HG03135 (cell line): ENCODE measurements at regions not wholly inside any gene's neighbourhood (a gene's known extent, or its start where the extent isn't known, plus 50 kb on each side); places are given as distances from the start of the nearest gene placed in this dataset.
"Not testable (repeated sequence)": the region's sequence is repeated elsewhere in the genome, so short reads cannot be mapped to it uniquely, and the experiment has no call there.

Experiments used
- ATAC-seq: cut with Tn5 transposase; IDR thresholded peaks from one replicate; pipeline ENCODE4 v1.9.1; 2021; ENCODE audit warnings: mild to moderate bottlenecking, moderate library complexity; ENCODE audit not compliant: unreplicated experiment

DNA sequence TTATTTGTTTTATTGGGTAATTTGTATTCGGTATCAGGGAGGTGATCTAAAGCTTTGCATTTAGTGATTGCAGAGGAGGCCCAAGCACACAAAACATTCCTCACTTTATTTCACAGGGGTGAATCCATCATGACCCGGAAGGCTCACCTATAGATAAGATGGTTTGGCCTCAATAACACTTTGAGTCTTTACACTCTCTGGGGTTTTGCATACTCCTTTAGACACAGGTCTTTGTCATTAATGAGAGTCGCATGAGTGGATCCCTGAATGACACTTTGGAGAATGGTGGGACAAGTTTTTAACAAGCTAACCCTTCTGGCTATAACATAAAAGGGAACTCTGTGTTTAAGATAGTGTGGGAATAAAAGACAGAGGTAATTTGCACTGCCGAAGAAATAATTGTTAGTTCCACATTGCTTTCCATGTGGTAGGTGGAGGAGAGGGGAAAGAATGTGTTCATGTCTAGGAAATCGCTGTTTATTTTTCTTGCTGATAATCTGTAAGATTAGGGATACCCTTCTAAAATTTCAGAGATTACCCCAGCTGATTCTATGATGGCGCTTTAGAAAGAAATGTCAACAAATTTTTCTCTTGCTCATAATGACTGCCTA lies 455.8 kb downstream of the TFEC start:
- ATAC-seq, result no peak

GRCh38 chr7:115572111-115572510 lies 458.5 kb downstream of the TFEC start:
- ATAC-seq, result no peak

DNA sequence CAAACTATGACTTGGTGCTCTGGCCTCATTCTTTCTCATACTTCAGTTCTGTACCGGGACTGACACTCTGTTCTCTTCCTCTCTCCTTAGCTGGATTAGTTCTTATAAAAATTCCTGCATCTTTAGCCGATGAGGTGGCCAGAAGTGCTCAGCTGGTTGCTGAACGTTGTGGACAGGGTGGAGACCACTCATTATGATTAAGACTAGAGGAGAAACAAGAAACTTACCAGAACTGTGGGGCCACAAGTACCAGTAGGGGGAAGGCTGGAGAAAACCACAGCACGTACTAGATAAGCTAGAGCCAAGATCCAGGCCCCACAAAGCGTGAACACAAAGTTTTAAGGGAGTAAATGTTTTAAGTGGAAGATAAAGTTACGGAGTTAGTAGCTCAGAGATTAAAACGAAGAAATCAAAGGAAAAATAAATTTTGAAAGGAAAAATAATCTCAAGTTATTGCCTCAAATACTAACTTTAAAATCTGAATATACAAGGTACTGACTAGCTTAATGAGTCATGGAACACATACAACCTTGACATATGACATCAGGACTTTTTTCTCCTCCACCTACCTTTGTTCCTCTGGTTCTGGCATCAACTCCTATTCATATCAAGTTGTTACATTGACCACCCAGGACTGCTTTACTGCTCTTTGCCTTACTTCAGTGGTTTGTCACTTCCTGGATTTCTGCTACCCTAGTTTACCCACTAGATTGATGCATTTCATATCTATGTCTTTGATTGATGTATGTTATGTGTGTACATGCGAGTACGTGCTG lies 469.0 kb downstream of the TFEC start:
- no peak for ATAC-seq

DNA sequence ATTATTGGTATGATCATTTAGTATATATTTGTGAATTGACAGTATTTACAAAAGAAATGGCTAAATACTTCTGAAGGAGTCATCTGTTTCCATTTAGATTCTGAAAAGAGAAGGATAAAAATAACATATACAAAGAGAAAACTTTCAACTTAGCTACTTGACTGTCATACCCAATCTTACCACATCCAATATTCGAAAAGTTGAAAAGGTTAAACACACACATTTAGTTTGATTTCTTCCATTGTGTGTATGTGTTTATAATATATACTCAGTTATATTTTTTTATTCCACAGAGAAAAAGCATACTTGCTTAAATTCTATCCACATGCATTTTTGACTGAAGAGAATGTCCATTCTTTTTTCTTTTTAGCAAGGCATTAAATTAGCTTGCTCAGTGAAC lies 470.7 kb downstream of the TFEC start:
- ATAC-seq, result no peak

DNA sequence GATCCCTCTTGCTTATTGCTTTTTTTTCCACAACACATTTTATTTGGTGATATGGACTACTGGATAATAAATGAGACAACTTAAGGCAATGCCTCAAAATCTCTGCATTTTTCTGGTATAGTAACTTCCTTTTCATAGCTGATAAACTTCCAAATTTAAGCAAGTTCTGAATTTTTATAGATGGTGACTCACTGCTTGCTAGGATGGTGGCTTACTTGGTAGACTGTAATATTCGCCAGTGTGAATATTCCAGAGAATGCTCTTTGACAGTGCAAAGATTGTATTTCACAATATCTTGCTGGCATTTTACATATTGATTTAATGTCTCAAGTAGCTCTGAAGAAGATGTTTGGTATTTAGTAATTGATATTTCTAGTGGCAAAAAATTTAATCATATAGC lies 472.4 kb downstream of the TFEC start:
- no peak for ATAC-seq

DNA sequence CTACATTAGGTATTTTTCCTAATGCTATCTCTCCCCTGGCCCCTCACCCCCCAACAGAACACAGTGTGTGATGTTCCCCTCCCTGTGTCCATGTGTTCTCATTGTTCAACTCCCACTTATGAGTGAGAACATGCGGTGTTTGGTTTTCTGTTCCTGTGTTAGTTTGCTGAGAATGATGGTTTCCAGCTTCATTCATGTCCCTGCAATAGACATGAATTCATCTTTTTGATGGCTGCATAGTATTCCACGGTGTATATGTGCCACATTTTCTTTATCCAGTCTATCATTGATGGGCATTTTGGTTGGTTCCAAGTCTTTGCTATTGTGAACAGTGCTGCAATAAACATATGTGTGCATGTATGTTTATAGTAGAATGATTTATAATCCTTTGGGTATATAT lies 473.3 kb downstream of the TFEC start:
- ATAC-seq, result not testable (repeated sequence)

GRCh38 chr7:115552766-115553165 lies 477.8 kb downstream of the TFEC start:
- no peak for ATAC-seq

DNA sequence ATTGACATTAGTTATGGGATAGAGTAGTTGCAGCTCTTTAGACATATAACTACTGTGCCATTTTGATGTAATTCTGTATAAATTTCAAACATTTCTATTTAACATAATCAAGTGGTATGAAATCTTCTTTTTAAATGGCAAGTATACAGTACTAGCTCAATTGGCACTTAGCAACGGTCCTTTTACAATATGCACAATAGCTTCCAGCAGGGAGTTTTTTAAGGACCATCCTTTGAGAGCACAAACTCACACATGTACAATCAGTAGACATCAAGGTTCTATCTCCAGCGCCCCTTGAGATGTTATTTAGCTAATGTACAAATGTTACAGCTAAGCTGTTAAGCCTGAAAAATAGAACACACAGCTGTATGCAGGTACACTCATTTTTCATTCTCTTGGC lies 480.7 kb downstream of the TFEC start:
- no peak for ATAC-seq

DNA sequence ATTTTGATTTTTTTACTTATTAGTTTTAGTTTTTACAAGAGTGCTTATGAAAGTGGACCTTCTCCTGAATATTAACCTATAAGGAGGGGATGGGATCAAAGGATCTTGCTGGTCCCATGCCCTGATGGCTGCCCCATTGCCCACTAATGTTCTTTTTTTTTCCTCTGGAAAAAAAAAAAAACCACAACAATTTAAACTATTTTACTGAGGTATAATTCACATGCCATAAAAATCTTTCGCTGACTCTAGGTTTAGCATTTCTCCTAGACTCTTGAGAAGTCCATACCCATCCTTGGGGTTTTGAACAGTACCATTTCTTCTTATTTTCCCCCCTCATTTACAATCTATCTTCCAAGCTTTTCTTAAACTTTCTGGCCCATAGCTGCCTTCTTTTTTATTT lies 481.8 kb downstream of the TFEC start:
- no peak for ATAC-seq

DNA sequence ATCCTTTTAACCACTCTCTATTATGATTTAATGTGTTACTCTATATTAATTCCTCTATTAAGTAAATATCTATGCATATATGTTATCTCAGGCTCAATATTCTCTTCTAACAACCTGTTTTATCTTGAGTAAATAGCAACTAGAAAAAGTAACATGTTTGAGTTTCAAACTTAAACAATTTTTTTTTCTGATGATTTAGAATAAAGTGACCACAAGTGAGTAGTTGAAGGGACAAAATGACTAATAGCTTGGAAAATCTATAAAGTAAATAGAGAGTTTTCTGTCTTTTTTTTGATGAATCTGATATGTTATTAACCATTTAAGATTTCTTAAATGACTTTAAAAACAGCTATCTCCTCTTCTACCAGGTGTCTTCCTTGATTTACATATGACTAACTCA lies 483.8 kb downstream of the TFEC start:
- no peak for ATAC-seq

GRCh38 chr7:115533785-115534184 lies 496.8 kb downstream of the TFEC start:
- ATAC-seq, result no peak

GRCh38 chr7:115526278-115526677 lies 504.3 kb downstream of the TFEC start:
- no peak for ATAC-seq

- ATAC-seq, result no peak
Measured at GRCh38 chr7:115522174-115522573, 508.4 kb downstream of the TFEC start.

- no peak for ATAC-seq
Measured at GRCh38 chr7:115516341-115516740, 514.2 kb downstream of the TFEC start.

- no peak for ATAC-seq
Measured at GRCh38 chr7:115511330-115511729, 519.2 kb downstream of the TFEC start.

- ATAC-seq, result no peak
Measured at GRCh38 chr7:115505136-115505535, 525.4 kb downstream of the TFEC start.

- no peak for ATAC-seq
Measured at GRCh38 chr7:115499956-115500355, 530.6 kb downstream of the TFEC start.

- ATAC-seq, result no peak
Measured at GRCh38 chr7:115496006-115496405, 534.6 kb downstream of the TFEC start.

DNA sequence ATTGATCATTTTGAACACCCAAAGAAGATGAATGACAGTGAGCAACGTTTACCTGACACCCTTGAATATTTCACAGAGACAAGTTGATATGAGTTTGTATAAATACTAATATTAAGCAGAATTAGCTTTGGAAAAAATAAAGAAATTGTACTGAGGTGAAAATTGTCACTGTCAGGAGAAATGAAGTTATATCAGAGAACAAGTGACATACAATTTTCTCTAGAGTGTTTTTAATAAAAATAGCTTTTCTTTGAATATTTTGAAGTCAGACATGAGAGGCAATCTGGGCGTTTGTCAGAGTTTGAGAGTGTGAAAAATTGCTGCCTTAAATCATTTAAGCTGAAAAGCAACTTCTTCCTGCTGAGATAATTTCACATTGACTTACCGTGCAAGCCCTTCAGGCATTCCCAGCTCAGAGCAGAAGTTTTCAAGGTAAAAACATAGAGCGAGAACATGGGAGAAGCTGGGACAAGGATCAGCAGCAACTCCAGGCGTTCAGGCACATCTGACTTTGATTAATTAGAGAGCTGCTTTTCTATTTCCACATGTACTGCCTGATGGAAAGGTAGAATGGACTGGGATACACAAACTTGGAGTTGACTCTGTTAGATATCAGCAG lies 535.9 kb downstream of the TFEC start:
- no peak for ATAC-seq

GRCh38 chr7:115493381-115493780 lies 537.2 kb downstream of the TFEC start:
- ATAC-seq, result no peak

DNA sequence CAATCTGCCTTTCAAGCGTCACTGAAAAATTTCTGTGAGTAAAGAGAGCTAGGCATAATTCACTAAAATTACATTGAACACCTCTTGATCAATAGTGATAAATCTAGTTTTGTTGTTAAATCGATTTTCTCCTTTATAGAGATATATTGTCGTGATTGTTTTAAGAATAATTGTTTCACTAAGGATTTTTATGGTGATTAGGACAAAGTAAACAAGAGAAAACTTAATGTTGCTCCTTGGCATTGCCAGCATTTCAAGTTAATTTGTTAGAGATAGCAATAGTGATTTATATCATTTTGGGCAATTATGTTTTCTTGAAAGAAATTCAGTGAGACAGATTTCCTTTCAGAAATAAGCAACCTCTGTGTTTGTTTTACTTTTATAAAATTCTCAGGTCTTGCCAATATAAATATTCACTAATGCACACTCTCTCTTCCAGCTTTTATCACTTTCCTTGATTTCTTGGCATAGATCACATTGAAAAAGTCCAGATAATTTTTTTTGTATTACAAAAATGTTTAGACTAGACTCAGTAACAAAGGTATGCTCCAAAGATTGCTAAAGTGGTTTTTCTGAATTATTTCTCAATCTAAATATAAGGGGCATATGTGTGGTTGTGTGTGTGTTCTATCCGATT lies 538.7 kb downstream of the TFEC start:
- ATAC-seq, result no peak

GRCh38 chr7:115479448-115479847 lies 551.1 kb downstream of the TFEC start:
- no peak for ATAC-seq
